Keratinocyte (primary cell): ENCODE measurements at regions not wholly inside any gene's neighbourhood (a gene's known extent, or its start where the extent isn't known, plus 50 kb on each side); places are given as distances from the start of the nearest gene placed in this dataset.

ENCODE experiments used
- DNase-seq: peaks from one replicate; pipeline ENCODE4 v3.0.0-alpha.2; 2011; ENCODE audit warnings: low read depth, missing footprints, low spot score
- FAIRE-seq: peaks from 2 replicates; lab custom pipeline; 2011; peaks lifted over from hg19 to GRCh38; lab: Jason Lieb, UNC
- H2AFZ ChIP-seq: 2 replicates; pipeline ENCODE4 v1.6.0; 2012; ENCODE audit warnings: low read length, control low read depth, inconsistent platforms; ENCODE audit not compliant: control insufficient read depth
- H3K27ac ChIP-seq: 2 replicates; pipeline ENCODE4 v1.5.1; 2011; ENCODE audit warnings: low read length; ENCODE audit not compliant: control insufficient read depth, insufficient read depth
- H3K27me3 ChIP-seq: 3 replicates; pipeline ENCODE4 v1.6.0; 2011; ENCODE audit warnings: low read length; ENCODE audit not compliant: control insufficient read depth, insufficient read depth; ENCODE audit errors: extremely low read depth
- H3K36me3 ChIP-seq, 2 experiments: 2 replicates in 1 of 2; 3 replicates in 1 of 2; pipeline ENCODE4 v1.5.1; 2011; ENCODE audit warnings: low read length in 2 of 2, mild to moderate bottlenecking in 1 of 2; ENCODE audit not compliant: control insufficient read depth in 2 of 2, insufficient read depth in 2 of 2; ENCODE audit errors: extremely low read depth in 1 of 2
- H3K4me1 ChIP-seq: 3 replicates; pipeline ENCODE4 v1.5.1; 2011; ENCODE audit warnings: low read length; ENCODE audit not compliant: control insufficient read depth, insufficient read depth; ENCODE audit errors: extremely low read depth
- H3K4me2 ChIP-seq: 3 replicates; pipeline ENCODE4 v1.6.0; 2011; ENCODE audit warnings: low read depth, low read length; ENCODE audit not compliant: control insufficient read depth, insufficient read depth; ENCODE audit errors: extremely low read depth
- H3K4me3 ChIP-seq, 3 experiments: fragments of 200-600 bp in 1 of 3; sonication (generic) in 1 of 3; 2 replicates in 2 of 3; 3 replicates in 1 of 3; pipeline ENCODE4 v1.5.1; 2011 to 2016; ENCODE audit warnings: low read length in 3 of 3, mild to moderate bottlenecking in 3 of 3, control low read depth in 2 of 3, inconsistent platforms in 1 of 3, low read depth in 1 of 3, mixed read lengths in 1 of 3, mixed run types in 1 of 3, moderate library complexity in 1 of 3; ENCODE audit not compliant: control insufficient read depth in 2 of 3, insufficient read depth in 2 of 3; ENCODE audit errors: extremely low read depth in 1 of 3
- H3K79me2 ChIP-seq: 2 replicates; pipeline ENCODE4 v1.6.0; 2012; ENCODE audit warnings: low read length; ENCODE audit not compliant: control insufficient read depth, insufficient read depth
- H3K9ac ChIP-seq: 3 replicates; pipeline ENCODE4 v1.6.0; 2011; ENCODE audit warnings: low read length; ENCODE audit not compliant: control insufficient read depth, insufficient read depth; ENCODE audit errors: extremely low read depth
- H3K9me1 ChIP-seq: 3 replicates; pipeline ENCODE4 v1.6.0; 2011; ENCODE audit warnings: low read length; ENCODE audit not compliant: control insufficient read depth, insufficient read depth; ENCODE audit errors: extremely low read depth
- H3K9me3 ChIP-seq: 2 replicates; pipeline ENCODE4 v1.5.1; 2012; ENCODE audit warnings: low read depth, low read length; ENCODE audit not compliant: control insufficient read depth
- H4K20me1 ChIP-seq: 3 replicates; pipeline ENCODE4 v1.6.0; 2011; ENCODE audit warnings: low read length; ENCODE audit not compliant: control insufficient read depth, insufficient read depth; ENCODE audit errors: extremely low read depth
- CTCF ChIP-seq, 3 experiments: IDR thresholded peaks in 1 of 3; conservative IDR thresholded peaks in 1 of 3; optimal IDR thresholded peaks in 1 of 3; 2 replicates in 2 of 3; 3 replicates in 1 of 3; pipeline versions ENCODE3 to v1.5.1; 2011; ENCODE audit warnings: low read length in 3 of 3, mild to moderate bottlenecking in 3 of 3, moderate library complexity in 2 of 3, control low read depth in 1 of 3, inconsistent platforms in 1 of 3; ENCODE audit not compliant: insufficient read depth in 2 of 3; ENCODE audit errors: extremely low read depth in 1 of 3
- EZH2 ChIP-seq: IDR thresholded peaks from one replicate; pipeline ENCODE4 v1.6.1; 2012; ENCODE audit warnings: inconsistent platforms, mild to moderate bottlenecking, low read length, moderate library complexity
- dilution Hi-C: fragments of 300-500 bp; cut with MboI; formaldehyde crosslinking; loops from one replicate; pipeline ENCODE4 v1.7.0; 2020; ENCODE audit warnings: low sequenced_read_pairs; ENCODE audit not compliant: extremely low pct_ligation_motif_present

GRCh38 chr1:58264462-58264861, 282.1 kb downstream of the OMA1 start:
- Histone ChIP-seq H3K27me3 (no peaks in the 10 kb centered on the region), H3K4me2 (no peak overlapping the region), H4K20me1 (no peaks in the 10 kb centered on the region), H3K9ac (no peak overlapping the region), H3K9me1 (no peaks in the 10 kb centered on the region), H3K27ac (no peak overlapping the region), H3K79me2 (no peaks in the 10 kb centered on the region), H3K4me3 (no peak overlapping the region), H3K36me3 (no peaks in the 10 kb centered on the region), H3K9me3 (no peaks in the 10 kb centered on the region), H2AFZ (no peak overlapping the region), H3K4me1 (no peaks in the 10 kb centered on the region)
- FAIRE-seq: no peak
- DNase-seq: no peak
- TF ChIP-seq CTCF (optimal IDR thresholded peaks at IDR 0.05 in 1 of 3, IDR thresholded peaks at IDR 0.05 in 1 of 3, conservative IDR thresholded peaks at IDR 0.05 in 1 of 3; ENCODE audit: extremely low read depth in 1 of 3, insufficient read depth in 2 of 3, low read length in 3 of 3) (no peak), EZH2 (no peak)
- dilution Hi-C loops: no loop called here

- H3K79me2 ChIP-seq: no peaks in the 10 kb centered on the region
- no peak overlapping the region for H3K4me3 ChIP-seq
- H3K9me1 ChIP-seq: no peaks in the 10 kb centered on the region
- H4K20me1 ChIP-seq: no peaks in the 10 kb centered on the region
- dilution Hi-C loops: no loop called here
- no peak for DNase-seq
- H3K36me3 ChIP-seq: no peaks in the 10 kb centered on the region
- no peak for FAIRE-seq
- H3K4me1 ChIP-seq: no peaks in the 10 kb centered on the region
- H3K4me2 ChIP-seq: no peak overlapping the region
- H3K27me3 ChIP-seq: no peaks in the 10 kb centered on the region
- TF ChIP-seq CTCF (optimal IDR thresholded peaks at IDR 0.05 in 1 of 3, IDR thresholded peaks at IDR 0.05 in 1 of 3, conservative IDR thresholded peaks at IDR 0.05 in 1 of 3; ENCODE audit: extremely low read depth in 1 of 3, insufficient read depth in 2 of 3, low read length in 3 of 3) (no peak), EZH2 (no peak)
- no peaks in the 10 kb centered on the region for H3K9me3 ChIP-seq
- H3K9ac ChIP-seq: no peak overlapping the region
- no peak overlapping the region for H2AFZ ChIP-seq
- no peak overlapping the region for H3K27ac ChIP-seq
Measured at GRCh38 chr1:58262702-58263101, 283.8 kb downstream of the OMA1 start.
